T-helper 1 cell (primary cell): ENCODE measurements at regions not wholly inside any gene's neighbourhood (a gene's known extent, or its start where the extent isn't known, plus 50 kb on each side); places are given as distances from the start of the nearest gene placed in this dataset.

Experiments
- DNase-seq, 5 donors: peaks; one replicate each; pipeline ENCODE4 v3.0.0-alpha.2; 2012 to 2020

- DNase-seq = no peak
Observed at GRCh38 chr16:35735403-35736251, 2276.2 kb downstream of the TP53TG3F start.

DNA sequence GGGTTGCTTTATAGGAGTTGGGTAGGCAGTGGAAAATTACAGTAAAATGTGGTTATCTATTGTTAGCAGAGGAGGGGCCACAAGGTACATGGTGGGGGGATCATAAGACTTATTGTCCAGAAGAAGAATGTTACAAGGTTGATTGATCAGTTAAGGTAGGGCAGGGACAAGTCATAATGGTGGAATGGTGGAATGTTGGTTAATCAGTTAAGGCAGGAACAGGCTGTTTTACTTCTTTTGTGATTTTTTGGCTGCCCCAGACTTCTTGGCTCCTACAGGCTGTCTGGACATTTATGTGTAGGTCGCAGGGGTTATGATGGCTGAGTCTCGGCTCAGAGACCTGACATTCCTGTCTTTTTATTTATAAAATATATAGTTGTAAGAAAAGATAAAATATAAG, 2277.1 kb downstream of the TP53TG3F start:
- DNase-seq = no peak

GRCh38 chr16:35737076-35737475, 2277.7 kb downstream of the TP53TG3F start:
- no peak for DNase-seq

- DNase-seq = no peak
Observed at GRCh38 chr16:35741546-35741945, 2282.1 kb downstream of the TP53TG3F start.

DNA sequence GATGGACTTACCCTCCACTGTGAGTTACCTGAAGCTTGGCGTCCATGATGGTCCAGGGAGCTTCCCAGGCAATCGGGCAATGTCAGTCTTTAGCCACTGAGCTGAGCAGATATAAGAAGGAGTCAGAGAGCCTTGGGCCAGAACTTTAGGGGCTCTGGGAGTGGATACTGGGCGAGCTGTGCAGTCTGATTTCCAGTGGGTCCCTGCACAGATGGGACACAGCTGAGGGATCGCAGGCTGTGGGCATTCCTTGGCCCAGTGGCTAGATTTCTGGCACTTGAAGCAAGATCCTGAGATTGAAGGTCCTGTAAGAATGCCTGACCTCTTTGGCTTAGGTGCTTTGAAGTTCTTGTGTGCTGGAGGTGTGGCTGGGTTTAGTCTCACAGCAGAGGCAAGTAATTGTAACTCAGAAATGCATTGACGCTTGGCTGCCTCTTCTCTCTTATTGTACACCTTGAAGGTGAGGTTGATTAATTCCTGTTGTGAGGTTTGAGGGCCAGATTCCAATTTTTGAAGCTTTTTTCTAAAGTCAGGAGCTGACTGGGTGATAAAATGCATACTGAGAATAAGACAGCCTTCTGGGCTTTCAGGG, 2283.8 kb downstream of the TP53TG3F start:
- DNase-seq = no peak

DNA sequence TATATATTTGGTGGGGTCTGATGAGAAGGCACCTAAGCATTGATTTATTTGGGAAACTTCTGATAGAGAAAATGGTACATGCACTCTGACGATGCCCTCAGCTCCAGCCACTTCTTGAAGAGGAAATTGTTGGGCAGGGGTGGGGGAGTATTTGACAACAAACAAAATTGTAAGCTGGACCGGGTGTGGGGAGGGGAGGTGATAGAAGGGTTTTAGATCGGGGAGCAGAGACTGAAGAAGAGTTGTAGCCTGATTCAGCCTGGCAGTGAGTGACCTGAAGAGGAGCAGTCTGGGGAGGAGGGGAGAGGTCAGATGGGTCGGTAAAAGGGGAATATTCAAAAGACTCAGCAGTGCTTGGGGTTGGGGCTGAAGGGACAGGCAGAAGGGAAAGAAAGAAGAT, 2284.7 kb downstream of the TP53TG3F start:
- DNase-seq = no peak

GRCh38 chr16:35744726-35745125, 2285.3 kb downstream of the TP53TG3F start:
- DNase-seq = no peak

- DNase-seq = no peak
Observed at GRCh38 chr16:35745191-35745590, 2285.8 kb downstream of the TP53TG3F start.

- no peak for DNase-seq
Observed at GRCh38 chr16:35745821-35746248, 2286.4 kb downstream of the TP53TG3F start.

GRCh38 chr16:35746281-35746962, 2287.0 kb downstream of the TP53TG3F start:
- no peak for DNase-seq

- no peak for DNase-seq
Observed at GRCh38 chr16:35746963-35747657, 2287.7 kb downstream of the TP53TG3F start.

DNA sequence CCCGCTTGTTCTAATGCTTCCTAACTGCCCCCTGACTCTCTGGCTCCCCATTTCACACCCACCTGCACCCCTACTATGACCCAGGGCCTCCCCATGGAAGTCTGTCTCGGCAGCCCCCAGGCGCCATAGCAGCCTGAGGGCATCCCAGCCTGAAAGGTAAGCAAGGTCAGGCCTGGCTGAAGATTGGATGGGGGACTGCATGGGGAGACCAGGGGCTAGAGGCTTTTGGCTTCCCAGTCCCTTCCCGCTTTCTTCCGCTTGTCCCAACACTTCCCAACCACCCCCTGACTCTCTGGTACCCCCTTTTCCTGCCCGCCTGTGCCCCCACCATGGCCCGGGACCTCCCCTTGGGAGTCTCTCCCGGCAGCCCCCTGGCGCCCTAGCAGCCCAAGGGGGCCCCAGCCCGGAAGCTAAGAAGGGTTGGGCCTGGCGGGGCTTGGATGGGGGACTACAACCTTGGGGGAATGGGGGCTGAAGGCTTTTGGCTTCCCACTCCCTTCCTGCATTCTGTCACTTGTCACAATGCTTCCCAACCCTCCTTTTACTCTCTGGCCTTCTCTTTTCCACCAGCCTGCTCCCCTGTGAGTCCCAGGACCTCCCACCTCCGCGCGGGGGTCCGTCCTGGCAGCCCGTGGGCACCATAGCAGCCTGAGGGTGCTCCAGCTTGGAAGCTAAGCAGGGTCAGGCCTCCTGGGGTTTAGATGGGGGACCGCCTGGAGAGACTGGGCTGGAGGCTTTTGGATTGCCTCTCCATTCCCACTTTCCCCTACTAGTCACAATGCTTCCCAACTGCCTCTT, 2288.4 kb downstream of the TP53TG3F start:
- no peak for DNase-seq

GRCh38 chr16:35748621-35749252, 2289.3 kb downstream of the TP53TG3F start:
- DNase-seq = no peak

GRCh38 chr16:35749253-35750141, 2290.1 kb downstream of the TP53TG3F start:
- no peak for DNase-seq

DNA sequence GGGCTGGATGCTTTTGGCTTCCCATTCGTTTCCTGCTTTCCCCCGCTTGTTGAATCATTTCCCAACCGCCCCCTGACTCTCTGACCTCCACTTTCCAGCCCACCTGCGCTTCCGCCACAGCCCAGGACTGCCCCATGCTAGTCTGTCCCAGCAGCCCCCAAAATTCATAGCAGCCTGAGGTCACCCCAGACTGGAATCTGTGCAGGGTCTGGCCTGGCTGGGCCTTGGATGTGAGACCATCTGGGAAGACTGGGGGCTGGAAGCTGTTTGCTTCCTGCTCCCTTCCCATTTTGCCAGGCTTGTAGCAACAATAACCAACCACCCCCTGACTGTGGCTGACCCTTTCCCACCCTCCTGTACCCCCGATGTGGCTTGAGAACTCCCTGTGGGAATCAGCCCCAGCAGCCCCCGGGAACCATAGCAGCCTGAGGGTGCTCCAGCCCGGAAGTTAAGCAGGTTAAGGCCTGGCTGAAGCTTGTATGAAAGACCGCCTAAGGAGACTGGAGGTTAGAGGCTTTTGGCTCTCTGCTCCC, 2290.8 kb downstream of the TP53TG3F start:
- no peak for DNase-seq

DNA sequence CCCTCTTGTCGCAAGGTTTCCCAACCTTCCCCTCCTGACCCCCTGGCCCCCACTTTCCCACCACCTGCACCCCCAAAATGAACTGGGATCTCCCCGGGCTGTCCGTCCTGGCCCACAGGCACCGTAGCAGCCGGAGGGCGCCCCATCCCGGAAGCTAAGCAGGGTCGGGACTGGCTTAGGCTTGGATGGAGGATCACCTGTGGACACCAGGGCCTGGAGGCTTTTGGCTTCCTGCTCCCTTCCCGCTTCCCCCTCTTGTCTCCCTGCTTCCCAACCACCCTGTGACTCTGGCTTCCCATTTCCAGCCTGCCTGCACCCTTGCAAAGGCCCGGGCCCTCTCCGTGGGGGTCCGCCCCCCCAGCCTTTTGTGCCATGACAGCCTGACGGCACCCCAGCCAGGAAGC, 2291.3 kb downstream of the TP53TG3F start:
- no peak for DNase-seq

DNA sequence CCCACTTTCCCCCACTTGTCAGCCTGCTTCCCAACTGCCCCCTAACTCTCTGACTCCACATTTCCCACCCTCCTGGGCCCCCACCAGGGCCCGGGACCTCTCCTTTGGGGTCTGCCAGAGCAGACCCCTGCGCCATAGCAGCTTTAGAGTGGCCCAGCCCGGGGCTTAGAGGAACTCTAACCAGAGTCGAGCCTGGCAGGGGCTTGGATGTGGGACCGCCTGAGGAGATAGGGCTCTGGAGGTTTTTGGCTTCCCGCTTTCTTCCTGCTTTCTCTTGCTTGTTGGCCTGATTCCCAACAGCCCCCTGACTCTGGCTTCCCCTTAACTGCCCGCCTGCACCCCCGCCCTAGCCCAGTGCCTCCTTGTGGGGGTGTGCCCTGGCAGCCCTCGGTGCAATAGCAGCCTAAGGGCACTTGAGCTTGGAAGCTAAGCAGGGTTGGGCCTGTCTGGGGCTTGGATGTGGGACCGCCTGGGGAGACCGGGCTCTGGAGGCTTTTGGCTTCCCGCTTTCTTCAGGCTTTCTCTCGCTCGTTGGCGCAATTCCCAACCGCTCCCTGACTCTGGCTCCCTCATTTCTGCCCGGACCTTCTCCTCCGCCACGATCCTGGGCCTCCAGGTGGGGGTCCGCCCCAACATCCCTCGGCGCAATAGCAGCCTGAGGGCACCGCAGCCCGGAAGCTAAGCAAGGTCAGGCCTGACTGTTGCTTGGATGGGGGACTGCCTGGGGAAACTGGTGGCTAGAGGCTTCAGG, 2292.0 kb downstream of the TP53TG3F start:
- no peak for DNase-seq

- DNase-seq = no peak
Observed at GRCh38 chr16:35752012-35752772, 2292.8 kb downstream of the TP53TG3F start.
